IMR-90 (cell line): ENCODE measurements at regions not wholly inside any gene's neighbourhood (a gene's known extent, or its start where the extent isn't known, plus 50 kb on each side); places are given as distances from the start of the nearest gene placed in this dataset.
"Not testable (repeated sequence)": the region's sequence is repeated elsewhere in the genome, so short reads cannot be mapped to it uniquely, and the experiment has no call there.

Source experiments
- BHLHE40 ChIP-seq: fragments of 150-350 bp; IDR thresholded peaks from 2 replicates; pipeline ENCODE4 v1.6.1; 2016; ENCODE audit warnings: mild to moderate bottlenecking, low read depth, low read length
- CEBPB ChIP-seq: IDR thresholded peaks from 2 replicates; pipeline ENCODE4 v1.6.1; 2012; ENCODE audit warnings: low read depth, low read length, improper control_type of control experiment
- CHD1 ChIP-seq: IDR thresholded peaks from 2 replicates; pipeline ENCODE4 v1.6.1; 2012; ENCODE audit warnings: low read depth, low read length, improper control_type of control experiment
- MAFK ChIP-seq: IDR thresholded peaks from 2 replicates; pipeline ENCODE4 v1.6.1; 2012; ENCODE audit warnings: low read depth, low read length, improper control_type of control experiment
- MAZ ChIP-seq: IDR thresholded peaks from 2 replicates; pipeline ENCODE4 v1.6.1; 2012; ENCODE audit warnings: low read depth, mild to moderate bottlenecking, low read length, improper control_type of control experiment, moderate library complexity, borderline replicate concordance
- MXI1 ChIP-seq: IDR thresholded peaks from 2 replicates; pipeline ENCODE4 v1.6.1; 2012; ENCODE audit warnings: low read depth, mild to moderate bottlenecking, low read length, moderate library complexity, borderline replicate concordance
- NFE2L2 ChIP-seq: fragments of 150-350 bp; IDR thresholded peaks from 2 replicates; pipeline ENCODE4 v1.6.1; 2016; ENCODE audit warnings: low read depth, mild to moderate bottlenecking, low read length
- POLR2A ChIP-seq: IDR thresholded peaks from 2 replicates; pipeline ENCODE4 v1.6.1; 2012; ENCODE audit warnings: mild to moderate bottlenecking, low read depth, low read length
- RAD21 ChIP-seq: IDR thresholded peaks from 2 replicates; pipeline ENCODE4 v1.6.1; 2012; ENCODE audit warnings: low read length, improper control_type of control experiment
- RFX5 ChIP-seq: IDR thresholded peaks from 2 replicates; pipeline ENCODE4 v1.8.0; 2012; ENCODE audit warnings: low read depth, mild to moderate bottlenecking, low read length, moderate library complexity
- SMC3 ChIP-seq: fragments of 150-350 bp; IDR thresholded peaks from 2 replicates; pipeline ENCODE4 v1.6.1; 2016; ENCODE audit warnings: low read depth, mild to moderate bottlenecking, antibody characterized with exemption, low read length, moderate library complexity
- USF2 ChIP-seq: fragments of 150-350 bp; IDR thresholded peaks from 2 replicates; pipeline ENCODE4 v1.6.1; 2017; ENCODE audit warnings: mild to moderate bottlenecking, antibody characterized with exemption, low read length, low read depth
- TF ChIP-seq, protein P1 (sequence below): conservative IDR thresholded peaks from 2 replicates; pipeline ENCODE4 v1.5.1; 2012; ENCODE audit warnings: mild to moderate bottlenecking, low read depth, low read length, improper control_type of control experiment
- TF ChIP-seq, protein P2 (sequence below): fragments of 150-350 bp; IDR thresholded peaks from 2 replicates; pipeline ENCODE4 v1.6.1; 2016; ENCODE audit warnings: low read depth, mild to moderate bottlenecking, low read length, moderate library complexity, borderline replicate concordance

- TF ChIP-seq POLR2A, RFX5, CEBPB, BHLHE40, MAFK, SMC3, MAZ, RAD21, CHD1, NFE2L2, USF2, MXI1: not testable (repeated sequence)
- TF ChIP-seq, protein P1, sequence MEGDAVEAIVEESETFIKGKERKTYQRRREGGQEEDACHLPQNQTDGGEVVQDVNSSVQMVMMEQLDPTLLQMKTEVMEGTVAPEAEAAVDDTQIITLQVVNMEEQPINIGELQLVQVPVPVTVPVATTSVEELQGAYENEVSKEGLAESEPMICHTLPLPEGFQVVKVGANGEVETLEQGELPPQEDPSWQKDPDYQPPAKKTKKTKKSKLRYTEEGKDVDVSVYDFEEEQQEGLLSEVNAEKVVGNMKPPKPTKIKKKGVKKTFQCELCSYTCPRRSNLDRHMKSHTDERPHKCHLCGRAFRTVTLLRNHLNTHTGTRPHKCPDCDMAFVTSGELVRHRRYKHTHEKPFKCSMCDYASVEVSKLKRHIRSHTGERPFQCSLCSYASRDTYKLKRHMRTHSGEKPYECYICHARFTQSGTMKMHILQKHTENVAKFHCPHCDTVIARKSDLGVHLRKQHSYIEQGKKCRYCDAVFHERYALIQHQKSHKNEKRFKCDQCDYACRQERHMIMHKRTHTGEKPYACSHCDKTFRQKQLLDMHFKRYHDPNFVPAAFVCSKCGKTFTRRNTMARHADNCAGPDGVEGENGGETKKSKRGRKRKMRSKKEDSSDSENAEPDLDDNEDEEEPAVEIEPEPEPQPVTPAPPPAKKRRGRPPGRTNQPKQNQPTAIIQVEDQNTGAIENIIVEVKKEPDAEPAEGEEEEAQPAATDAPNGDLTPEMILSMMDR: not testable (repeated sequence)
- TF ChIP-seq, protein P2, sequence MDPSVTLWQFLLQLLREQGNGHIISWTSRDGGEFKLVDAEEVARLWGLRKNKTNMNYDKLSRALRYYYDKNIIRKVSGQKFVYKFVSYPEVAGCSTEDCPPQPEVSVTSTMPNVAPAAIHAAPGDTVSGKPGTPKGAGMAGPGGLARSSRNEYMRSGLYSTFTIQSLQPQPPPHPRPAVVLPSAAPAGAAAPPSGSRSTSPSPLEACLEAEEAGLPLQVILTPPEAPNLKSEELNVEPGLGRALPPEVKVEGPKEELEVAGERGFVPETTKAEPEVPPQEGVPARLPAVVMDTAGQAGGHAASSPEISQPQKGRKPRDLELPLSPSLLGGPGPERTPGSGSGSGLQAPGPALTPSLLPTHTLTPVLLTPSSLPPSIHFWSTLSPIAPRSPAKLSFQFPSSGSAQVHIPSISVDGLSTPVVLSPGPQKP: not testable (repeated sequence)
Observed at GRCh38 chr2:83245806-83246537, 1213.1 kb downstream of the SUCLG1 start.
